Dedifferentiated amniotic fluid mesenchymal stem cell (primary cell): ENCODE measurements at regions not wholly inside any gene's neighbourhood (a gene's known extent, or its start where the extent isn't known, plus 50 kb on each side); places are given as distances from the start of the nearest gene placed in this dataset.

Experiments
- DNase-seq: peaks from one replicate; pipeline ENCODE4 v3.0.0-alpha.2; 2016; ENCODE audit errors: extremely low spot score

DNA sequence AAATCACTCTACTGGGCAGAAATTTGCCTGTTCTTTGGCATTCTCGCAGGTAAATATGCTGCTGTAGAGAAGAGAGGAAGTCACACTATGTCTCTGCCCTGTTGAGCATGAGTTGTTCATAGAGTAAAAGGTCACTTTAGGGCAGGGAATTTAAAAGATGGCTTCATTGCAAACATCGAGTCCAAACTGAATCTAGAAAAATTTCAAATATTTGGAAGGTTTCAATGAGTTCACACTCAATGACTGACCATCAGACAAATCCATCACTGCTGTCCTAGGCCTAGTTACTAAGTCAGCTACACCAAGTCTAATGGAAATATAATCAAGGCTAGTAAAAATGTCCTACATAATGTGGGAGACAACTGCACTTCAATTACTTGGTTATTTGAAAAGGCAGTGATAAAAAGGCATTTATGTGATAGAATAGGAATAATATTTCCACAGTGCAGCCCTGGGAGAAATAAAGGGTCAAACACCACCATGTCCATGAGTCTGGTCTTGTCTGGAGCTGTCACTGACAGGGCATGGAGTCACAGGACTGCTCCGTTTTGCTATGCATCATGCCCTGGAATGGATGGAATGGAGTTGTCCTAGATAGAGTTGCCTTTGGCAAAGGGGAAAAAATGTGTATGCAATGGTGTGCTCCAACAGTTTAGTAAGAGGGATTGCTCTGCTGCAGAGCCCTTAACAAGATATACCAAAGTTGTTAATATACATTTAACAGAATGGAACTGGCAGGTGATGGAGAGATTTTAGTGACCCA, 218.5 kb upstream of the DAPK1 start:
- no peak for DNase-seq

DNA sequence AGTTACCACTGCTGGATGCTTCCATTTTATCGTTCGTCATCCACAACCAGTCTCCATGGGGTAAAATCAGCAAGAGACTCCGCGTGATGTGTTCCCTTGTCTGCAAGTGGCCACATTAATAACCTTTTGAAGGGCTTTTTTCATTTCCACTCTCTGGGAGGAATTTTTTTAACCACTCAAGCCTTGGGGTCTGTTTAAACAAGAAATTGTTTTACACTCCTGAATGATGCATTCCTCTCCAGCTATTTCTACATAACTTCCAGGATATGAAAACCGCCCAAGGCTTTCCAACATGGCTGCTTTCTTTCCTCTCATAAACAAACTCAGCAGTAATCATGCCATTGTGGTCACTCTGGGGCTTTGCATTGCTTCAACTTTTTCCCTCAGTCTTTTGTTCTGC, 217.2 kb upstream of the DAPK1 start:
- DNase-seq, result peak; percentile 90

DNA sequence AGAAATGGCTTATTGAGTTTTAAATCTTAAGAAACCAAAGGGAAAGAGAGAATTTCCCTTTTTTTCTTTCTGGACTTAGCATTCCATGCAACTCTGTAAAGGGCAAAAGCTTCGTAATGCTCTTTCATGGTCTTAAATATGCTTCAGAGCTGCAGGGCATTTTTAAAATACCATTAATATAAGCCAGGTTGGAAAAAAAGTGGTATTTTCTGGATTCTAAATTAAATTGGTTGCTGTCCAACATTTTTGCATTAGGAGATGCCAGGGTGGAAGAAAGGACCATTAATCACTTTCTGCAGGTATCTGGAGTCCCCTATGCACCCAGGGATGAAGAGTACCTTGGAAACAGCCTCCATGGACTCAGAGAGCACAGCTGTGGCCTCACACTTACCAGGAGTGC, 215.1 kb upstream of the DAPK1 start:
- peak; percentile 72 for DNase-seq

DNA sequence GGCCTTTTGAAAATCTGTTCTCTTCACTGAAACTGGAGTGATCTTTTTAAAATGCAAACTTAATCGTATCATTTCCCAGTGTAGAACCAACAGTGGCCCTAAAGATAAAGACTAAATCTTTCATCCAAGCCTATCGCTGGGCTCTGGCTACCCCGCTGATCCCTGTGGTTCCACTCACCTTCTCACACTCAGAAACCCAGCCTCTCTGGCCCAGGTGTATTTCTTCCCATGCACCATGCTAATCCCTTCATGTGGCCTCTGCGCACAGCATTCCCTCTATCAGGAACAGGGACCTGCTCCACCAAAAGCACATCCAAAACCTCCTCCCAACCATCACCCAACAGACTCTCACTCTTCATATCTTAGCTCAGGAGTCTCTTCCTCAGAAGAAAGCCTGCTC, 214.1 kb upstream of the DAPK1 start:
- no peak for DNase-seq

DNA sequence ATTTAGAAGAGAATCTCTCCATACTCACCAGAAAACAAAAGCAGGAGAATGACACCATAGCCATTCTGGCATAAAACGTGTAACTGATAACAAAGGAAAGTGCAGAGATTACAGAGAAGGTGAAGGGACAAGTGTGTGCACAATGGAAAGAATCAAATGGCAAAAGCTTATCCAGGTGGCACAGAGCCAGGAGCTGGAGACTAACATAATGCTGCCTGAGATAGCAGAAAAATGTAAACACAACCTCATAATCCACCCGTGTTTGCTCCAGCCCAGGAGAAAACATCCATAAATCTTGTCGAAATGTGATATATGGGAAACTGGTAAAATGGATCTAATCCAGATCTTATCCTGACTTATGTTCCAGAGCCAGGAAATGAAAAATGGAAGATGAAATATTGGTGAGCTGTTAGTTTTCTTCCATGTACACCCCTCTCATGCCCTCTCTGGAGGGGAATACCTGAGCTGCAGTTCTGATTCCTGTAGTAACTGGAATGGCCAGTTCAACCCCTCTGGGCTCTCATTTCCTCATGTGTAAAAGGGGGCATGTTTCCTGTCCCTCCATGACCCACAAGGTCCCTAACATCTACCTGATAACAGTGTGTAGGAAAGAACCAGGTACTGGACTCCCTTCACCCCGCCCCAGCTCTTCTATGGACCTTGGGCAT, 212.3 kb upstream of the DAPK1 start:
- no peak for DNase-seq

DNA sequence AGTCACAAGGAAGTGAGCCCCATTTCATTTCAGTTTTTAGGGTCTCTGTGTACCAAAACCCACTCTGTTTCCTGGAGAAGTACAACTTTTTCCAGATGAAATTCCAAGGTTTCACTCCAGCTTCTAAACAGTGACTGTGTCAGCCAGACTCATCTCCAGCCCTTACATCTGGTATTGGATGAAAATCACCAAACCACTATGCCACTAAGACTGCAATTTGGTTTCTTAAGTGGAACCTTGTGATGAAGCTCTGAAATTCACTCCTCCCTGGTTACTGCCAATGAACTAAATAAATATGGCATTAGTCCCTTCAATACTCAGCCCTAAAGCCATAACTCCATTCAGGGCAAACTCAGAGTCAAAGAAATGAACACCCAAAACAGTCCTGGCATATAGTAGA, 211.2 kb upstream of the DAPK1 start:
- no peak for DNase-seq

DNA sequence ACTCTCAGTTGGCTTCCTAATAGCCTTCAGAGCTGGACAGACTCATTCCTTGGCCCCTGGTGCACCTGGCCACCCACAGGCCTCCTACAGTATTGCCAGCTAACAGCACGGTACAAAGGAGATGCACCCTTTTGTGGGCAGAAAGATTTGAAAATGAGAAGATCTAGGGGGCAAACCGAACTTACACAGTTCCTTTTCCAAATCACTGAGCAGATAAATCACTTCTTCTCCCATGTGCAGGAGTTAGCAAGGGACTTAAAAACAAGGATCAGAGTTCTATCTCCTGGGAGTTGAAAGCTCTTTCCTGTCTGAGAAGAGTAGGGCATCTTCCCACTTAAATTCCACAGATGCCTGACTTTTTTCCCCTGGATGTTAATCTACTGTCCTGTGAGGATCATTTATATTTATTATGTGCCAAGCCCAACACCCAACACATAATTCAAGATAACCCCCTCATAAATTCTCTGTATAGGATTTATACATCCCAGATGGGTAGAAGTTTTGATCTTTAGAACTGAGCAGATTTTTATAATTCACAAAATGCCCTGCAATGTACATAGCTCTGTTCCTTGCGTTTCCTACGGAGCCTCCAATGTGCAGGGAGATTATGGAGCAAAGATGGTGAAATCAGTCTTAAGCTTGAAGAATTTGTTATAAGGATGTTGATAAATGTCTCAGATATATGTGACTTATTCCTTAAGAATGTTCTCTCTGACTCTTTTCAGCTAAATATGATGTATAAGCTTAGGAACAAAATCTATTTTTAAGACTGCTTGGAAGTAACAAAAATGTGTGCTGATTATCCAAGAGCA, 207.2 kb upstream of the DAPK1 start:
- peak; percentile 84 for DNase-seq

DNA sequence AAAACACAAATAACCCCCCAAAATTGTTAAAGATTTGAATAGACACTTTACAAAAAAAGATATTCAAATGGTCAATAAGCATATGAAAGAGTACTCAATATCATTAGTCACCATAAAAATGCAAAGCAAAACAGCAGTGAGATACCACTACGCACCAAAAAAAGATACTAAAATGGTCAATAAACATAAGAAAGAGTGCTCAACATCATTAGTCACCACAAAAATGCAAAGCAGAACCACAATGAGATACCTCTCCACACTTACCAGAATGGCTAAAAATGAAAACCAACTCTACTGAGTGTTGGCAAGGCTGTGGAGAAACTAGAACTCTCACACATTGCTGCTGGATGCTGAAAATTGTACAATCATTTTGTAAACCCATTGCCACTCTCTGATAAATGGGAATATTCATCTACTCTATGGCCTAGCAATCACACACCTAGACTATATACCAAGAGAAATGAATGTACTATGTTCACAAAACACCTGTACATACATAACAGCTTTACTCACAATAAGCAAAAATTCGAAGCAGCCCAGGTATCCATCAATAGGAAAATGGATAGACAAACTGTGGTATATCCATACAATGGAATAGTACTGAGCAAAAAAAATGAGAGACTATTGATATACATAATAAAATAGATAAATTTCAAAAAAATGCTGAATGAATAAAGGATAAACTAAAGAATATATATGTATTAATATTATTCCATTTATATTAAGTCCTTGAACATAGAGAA, 205.0 kb upstream of the DAPK1 start:
- DNase-seq, result no peak

DNA sequence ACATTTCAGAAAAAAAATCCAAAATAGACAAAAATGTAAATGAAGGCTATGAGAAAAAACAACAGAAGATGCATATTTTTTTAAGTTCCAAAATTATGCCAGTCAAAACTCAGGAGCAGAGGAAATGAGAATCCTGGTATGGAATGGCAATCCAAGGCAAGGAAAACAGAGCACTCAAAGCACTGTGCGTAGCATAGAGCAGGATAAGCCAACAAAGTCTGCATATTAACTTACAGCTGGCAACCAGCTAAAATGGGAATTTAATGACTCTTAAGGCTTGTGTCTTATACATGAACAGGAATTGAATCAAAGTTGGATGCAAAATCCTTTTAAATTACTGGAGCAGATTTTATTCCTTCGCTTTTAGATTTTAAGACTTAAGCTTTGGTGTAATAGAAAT, 203.5 kb upstream of the DAPK1 start:
- no peak for DNase-seq

DNA sequence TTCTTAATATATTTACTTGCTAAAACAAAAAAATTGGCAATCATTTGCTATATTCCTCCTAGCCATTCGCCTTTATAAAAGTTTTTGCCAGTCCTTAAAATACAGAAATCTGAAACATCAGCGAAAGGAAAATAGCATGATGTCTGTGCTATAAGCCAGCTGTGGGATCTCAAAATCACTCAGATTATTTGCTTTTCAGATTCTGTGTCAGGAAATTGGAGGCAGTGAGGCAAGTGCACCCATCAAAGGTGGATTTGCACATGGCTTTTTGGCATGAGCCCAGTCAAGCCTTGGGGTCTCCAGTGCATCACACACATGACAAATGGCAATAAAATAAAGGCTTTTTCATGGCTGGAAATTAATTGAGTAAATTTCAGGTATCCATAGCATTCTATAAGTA, 196.8 kb upstream of the DAPK1 start:
- no peak for DNase-seq

DNA sequence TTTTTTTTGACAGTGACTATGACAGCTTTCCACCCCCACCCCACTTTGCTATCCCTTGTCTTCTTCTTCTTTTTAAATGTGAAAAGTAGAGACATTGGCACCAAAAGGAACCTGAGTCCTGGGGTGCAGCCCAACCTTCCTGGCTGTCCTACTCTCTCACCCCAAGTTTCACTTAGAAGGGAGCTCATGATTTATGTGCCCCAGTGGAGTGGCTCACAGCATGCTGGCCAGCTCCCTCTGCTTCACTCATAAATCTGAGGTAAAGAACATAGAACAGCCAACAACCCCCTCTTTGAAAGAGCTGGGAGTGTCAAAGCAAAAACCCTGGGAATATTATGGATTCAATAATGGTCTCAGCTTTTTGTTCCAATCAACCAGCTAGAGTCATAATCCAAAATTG, 196.3 kb upstream of the DAPK1 start:
- no peak for DNase-seq

DNA sequence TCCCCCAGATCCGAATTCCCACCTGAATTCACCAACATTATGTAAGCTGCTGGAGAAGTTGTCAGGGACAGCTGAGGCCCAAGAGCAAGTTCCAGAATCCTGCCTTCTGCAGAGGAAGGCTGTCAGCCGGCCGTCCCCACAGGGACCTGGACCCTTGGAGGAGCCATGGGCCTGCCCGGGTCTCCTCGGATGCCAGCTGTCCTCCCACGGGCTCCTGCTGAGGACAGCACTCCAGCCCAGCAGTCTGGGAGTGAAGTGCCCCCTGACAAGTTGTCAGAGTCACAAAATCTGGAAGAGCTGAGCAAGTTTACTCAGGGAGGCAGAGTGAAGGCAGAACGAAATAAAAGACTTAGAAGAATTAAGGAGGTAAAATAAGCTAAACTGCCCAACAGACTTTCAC, 192.5 kb upstream of the DAPK1 start:
- DNase-seq, result no peak

DNA sequence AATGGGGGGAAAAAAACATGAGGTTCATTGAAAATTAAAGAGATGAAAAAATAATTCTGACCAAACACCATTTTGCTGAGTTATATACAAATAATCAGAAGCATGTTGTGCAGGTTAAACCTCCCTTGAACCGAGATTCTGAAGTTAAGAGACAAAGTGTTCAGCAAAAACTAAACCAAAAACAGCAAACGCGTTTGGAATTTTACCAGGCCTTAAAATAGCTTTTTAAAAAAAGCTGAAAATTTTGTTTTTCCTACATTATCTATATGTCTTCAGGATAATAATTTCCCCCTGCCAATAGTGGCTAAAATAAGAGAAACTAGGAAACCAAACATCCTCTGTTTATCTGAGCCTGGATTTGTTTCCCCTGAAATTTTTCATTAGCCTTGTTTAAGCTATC, 191.7 kb upstream of the DAPK1 start:
- no peak for DNase-seq

DNA sequence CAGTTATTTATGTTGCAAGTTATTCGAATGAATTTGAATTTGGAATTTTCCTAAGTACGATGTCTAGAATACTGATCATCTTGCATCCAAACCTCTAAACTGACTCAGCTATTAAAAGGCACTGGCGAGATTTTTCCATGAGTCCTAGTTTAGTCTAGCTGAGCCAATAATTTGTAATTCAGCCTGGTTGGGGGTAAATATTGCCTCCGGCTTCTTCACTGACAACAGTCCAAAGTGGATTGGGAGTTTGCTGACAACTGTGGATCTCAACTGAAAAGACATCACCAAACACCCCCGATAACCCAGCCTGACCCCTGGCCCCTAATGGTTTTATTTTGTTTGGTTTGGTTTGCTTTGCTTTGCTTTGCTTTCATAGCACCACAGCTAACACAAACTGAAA, 189.8 kb upstream of the DAPK1 start:
- no peak for DNase-seq

DNA sequence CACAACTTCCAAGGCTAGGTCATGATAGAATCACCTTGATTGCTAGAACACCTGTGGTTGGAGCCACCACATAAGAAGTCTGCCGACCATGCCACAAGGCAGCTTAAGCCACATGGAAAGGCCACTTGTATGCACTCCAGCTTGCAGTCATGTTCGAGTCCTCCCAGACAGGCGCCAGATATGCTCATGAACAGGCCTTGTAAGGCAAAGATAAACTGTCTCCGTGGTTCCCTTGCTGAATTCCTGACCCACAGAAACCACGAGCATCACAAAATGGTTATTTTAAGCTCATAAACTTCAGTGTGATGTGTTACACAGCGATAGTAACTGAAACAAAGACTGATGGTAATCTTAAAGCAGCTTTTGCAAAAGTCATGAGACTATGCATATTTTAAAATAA, 188.4 kb upstream of the DAPK1 start:
- DNase-seq, result no peak

DNA sequence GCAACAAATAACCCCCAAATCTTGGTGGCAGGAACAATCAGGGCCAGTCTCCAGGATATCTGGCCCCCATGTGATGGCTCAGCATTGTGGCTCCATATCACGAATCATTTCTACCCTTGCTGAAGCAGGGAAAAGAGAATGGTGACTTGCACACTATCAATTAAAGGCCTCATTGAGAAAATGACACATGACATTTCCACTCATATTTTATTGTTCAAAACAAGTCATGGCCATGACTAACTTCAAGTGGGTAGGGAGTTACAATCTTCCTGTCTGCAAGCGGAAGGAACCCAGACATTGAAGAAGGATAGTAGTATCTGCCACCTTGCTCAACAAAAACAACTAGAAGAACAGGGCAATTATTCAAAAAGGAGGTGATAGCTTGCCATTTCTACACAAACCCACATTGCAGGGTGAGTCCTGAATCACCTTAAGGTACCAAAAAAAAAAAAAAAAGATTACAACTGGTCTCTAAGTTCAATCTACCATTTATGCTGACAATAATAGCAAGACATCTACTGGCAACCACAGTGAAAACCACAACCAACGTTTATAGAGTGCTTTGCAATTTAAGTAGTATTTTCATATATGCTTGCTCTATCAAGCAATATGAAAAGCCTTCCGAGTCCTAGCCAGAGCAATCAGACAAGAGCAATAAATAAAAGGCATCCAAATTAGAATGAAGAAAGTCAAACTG, 186.7 kb upstream of the DAPK1 start:
- no peak for DNase-seq

DNA sequence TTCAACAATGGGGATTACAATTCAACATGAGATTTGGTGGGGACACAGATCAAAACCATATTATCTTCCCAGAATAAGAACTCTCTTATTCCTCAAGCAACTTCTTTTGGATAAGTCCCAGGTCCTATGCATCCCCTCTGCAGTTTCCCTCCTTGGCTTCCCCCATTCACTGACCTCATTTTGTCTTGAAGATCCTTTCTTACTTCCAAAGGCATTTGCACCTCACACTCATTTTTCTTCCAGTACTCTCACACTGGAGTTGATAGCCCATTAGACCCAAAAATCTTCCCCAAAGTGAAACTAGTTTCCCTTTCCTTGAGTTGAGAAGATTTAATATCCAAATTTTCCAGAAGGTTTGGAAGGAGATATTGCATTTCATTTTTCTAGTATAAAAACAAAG, 178.0 kb upstream of the DAPK1 start:
- DNase-seq, result no peak

DNA sequence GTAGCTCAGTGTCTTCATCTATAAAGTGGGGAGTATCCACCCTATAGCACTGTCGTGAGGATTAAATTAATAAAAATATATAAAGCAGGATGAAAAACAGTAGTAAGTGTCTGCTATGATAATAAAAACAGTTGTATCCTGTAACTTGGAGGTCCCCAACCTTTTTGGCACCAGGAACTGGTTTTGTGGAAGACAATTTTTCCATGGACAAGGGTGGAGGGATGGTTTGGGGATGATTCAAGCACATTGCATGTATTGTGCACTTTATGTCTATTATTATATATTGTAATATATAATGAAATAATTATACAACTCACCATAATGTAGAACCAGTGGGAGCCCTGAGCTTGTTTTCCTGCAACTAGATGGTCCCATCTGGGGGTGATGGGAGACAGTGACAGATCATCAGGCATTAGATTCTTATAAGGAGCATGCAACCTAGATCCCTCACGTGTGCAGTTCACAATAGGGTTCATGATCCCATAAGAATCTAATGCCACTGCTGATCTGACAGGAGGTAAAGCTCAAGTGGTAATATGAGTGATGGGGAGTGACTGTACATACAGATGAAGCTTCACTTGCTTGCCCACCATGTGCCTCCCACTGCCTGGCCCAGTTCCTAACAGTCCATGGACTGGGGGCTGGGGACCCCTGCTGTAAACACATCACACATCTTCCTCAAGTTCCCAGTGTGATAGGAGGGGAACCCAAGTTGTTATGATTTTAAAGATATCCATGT, 177.4 kb upstream of the DAPK1 start:
- no peak for DNase-seq

DNA sequence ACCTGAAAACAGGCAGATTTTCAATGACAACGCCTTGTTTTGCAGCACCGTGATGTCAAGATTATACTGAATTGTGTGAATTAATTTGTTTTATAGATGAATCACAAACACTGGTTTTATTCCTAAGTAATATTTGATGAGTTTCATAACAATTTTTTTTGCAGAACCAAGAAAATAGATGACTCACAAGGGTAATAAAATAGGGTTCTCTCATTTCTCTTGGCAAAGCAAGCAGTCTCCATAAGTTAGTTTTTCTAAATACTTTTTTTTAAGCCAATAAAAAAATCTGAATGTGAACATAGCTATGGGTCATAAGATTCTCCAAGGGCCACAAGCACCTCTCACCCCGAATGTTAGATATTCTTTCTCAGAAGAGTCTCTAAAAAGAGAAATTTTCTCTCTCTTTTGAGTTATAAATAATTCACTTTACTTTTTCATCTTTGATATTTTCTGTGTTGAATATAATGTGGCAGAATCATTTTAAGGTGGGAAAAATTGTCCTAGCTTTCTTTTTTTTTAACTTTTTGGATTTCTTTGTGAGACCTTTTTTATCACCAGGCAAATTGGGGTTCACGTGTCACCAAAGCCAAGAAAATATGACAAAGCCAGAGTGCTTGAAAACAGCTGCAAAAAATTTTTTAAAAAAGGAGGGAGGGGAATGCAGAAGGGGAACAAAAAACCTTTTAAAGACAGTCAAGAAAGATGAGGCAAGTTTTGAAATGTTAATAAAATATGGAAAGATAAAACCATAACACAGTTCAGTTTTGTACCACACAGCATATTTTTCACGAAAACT, 174.6 kb upstream of the DAPK1 start:
- DNase-seq, result peak; percentile 45

DNA sequence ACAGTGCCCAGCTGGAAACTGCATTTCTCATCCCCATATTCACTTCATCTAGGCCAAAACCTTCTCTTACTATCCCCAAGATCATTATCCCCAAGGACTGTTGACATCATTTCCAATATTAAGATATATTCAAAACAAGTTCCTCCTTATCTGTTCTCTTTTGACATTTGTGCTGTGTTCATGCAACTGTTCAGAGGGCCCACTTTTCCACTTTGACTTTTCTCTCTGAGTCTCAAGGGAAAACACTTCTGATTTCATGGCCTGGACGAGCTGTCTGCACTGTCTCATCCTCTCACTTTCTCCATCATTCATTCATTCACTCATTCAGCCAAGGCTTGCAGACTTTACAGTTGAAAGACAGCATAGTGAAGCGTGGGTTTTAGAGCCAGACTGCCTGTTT, 173.7 kb upstream of the DAPK1 start:
- DNase-seq, result no peak
